Mammary epithelial cell (primary cell): ENCODE measurements at regions not wholly inside any gene's neighbourhood (a gene's known extent, or its start where the extent isn't known, plus 50 kb on each side); places are given as distances from the start of the nearest gene placed in this dataset.

Source experiments
- CTCF ChIP-seq, 2 donors: IDR thresholded peaks in 1 of 2; conservative IDR thresholded peaks in 1 of 2; 2 replicates each; pipeline ENCODE4 v1.5.1; 2011 to 2012; ENCODE audit warnings: inconsistent platforms in 2 of 2, low read length in 2 of 2, mild to moderate bottlenecking in 2 of 2, control low read depth in 1 of 2, low read depth in 1 of 2; ENCODE audit not compliant: insufficient read depth in 1 of 2; ENCODE audit errors: extremely low read depth in 1 of 2
- EZH2 ChIP-seq: IDR thresholded peaks from 2 replicates; pipeline ENCODE4 v1.6.1; 2012; ENCODE audit warnings: low read length, inconsistent platforms, borderline replicate concordance

GRCh38 chr4:32342054-32342453 is 1621.9 kb downstream of the PCDH7 start:
- TF ChIP-seq CTCF (conservative IDR thresholded peaks at IDR 0.05 in 1 of 2, IDR thresholded peaks at IDR 0.05 in 1 of 2; ENCODE audit: extremely low read depth in 1 of 2, insufficient read depth in 1 of 2, low read depth in 1 of 2, low read length in 2 of 2) (no peak), EZH2 (no peak)
